Fibroblast of lung (primary cell): ENCODE measurements at regions not wholly inside any gene's neighbourhood (a gene's known extent, or its start where the extent isn't known, plus 50 kb on each side); places are given as distances from the start of the nearest gene placed in this dataset.

Experiments
- EZH2 ChIP-seq: IDR thresholded peaks from 2 replicates; pipeline ENCODE4 v1.5.1; 2012; ENCODE audit warnings: low read length, control low read depth, mild to moderate bottlenecking; ENCODE audit errors: missing control alignments
- TF ChIP-seq, protein P1 (sequence below), 2 donors: IDR thresholded peaks in 1 of 2; conservative IDR thresholded peaks in 1 of 2; 1 replicate in 1 of 2; 2 replicates in 1 of 2; pipeline ENCODE4 v1.5.1; 2011 to 2012; ENCODE audit warnings: low read length in 2 of 2, control low read depth in 1 of 2, inconsistent platforms in 1 of 2, low read depth in 1 of 2, mild to moderate bottlenecking in 1 of 2

DNA sequence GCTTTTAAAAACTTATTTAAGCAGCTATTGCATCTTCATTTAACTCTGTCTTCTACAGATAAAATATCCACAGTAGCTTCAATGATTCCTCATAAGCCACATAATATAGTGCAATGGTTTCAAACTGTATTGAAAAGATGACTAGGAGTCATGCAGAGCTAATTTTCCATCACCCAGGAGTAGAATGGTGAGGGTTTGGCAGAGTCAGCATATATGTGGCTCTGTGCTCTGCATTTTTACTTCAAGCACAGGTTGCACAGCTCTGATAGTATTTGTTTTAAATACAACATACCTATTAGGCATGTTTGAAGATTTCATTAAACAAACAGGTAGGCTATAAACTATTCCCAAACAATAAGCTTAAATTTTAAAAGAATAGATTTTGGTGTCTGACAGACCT is 731.9 kb upstream of the VRK2 start:
- TF ChIP-seq, protein P1, sequence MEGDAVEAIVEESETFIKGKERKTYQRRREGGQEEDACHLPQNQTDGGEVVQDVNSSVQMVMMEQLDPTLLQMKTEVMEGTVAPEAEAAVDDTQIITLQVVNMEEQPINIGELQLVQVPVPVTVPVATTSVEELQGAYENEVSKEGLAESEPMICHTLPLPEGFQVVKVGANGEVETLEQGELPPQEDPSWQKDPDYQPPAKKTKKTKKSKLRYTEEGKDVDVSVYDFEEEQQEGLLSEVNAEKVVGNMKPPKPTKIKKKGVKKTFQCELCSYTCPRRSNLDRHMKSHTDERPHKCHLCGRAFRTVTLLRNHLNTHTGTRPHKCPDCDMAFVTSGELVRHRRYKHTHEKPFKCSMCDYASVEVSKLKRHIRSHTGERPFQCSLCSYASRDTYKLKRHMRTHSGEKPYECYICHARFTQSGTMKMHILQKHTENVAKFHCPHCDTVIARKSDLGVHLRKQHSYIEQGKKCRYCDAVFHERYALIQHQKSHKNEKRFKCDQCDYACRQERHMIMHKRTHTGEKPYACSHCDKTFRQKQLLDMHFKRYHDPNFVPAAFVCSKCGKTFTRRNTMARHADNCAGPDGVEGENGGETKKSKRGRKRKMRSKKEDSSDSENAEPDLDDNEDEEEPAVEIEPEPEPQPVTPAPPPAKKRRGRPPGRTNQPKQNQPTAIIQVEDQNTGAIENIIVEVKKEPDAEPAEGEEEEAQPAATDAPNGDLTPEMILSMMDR (conservative IDR thresholded peaks at IDR 0.05 in 1 of 2, IDR thresholded peaks at IDR 0.05 in 1 of 2; ENCODE audit: low read depth in 1 of 2, low read length in 2 of 2) = no peak
- TF ChIP-seq EZH2 = no peak
